SK-N-SH (cell line): ENCODE measurements at regions not wholly inside any gene's neighbourhood (a gene's known extent, or its start where the extent isn't known, plus 50 kb on each side); places are given as distances from the start of the nearest gene placed in this dataset.

Source experiments
- CTCF ChIA-PET: fragments of 300-600, 350-600 bp; formaldehyde crosslinking; extraction: SDS; loops from one replicate; lab custom pipeline; 2021; lab: Yijun Ruan, JAX
- POLR2A ChIA-PET: fragments of 350-600 bp; sonication (Branson Sonifier 250); formaldehyde crosslinking; extraction: SDS; loops from one replicate; lab custom pipeline; 2020; ENCODE audit warnings: antibody characterized with exemption, inconsistent platforms; lab: Yijun Ruan, JAX
- DNase-seq: peaks from one replicate; pipeline ENCODE4 v3.0.0; 2012
- H2AFZ ChIP-seq: fragments of 200-600 bp; sonication (generic); 2 replicates; pipeline ENCODE4 v1.8.1; 2016; ENCODE audit warnings: antibody characterized with exemption, mild to moderate bottlenecking, low read depth
- H3F3A ChIP-seq: fragments of 200-600 bp; sonication (generic); replicated peaks from 2 replicates; pipeline ENCODE3; 2016; ENCODE audit warnings: antibody characterized with exemption, mild to moderate bottlenecking; ENCODE audit not compliant: insufficient read depth
- H3K27ac ChIP-seq, 2 experiments: fragments of 200-500 bp in 1 of 2; fragments of 200-600 bp in 1 of 2; sonication (Bioruptor generic) in 1 of 2; sonication (generic), shearing (Covaris generic) in 1 of 2; 2 replicates each; pipeline versions ENCODE4 v1.5.1 to v1.6.1; 2014 to 2016; ENCODE audit warnings: low read depth in 2 of 2, inconsistent platforms in 1 of 2, low read length in 1 of 2, mild to moderate bottlenecking in 1 of 2, mixed read lengths in 1 of 2
- H3K27me3 ChIP-seq: fragments of 200-600 bp; sonication (generic), shearing (Covaris generic); 2 replicates; pipeline ENCODE4 v1.6.1; 2016; ENCODE audit warnings: mixed run types; ENCODE audit not compliant: insufficient read depth
- H3K36me3 ChIP-seq, 2 experiments: fragments of 200-500 bp in 1 of 2; fragments of 200-600 bp in 1 of 2; sonication (Bioruptor generic) in 1 of 2; sonication (generic) in 1 of 2; replicated peaks in 1 of 2; 2 replicates each; pipeline versions ENCODE3 to v1.5.1; 2014 to 2016; ENCODE audit warnings: low read length in 1 of 2, mild to moderate bottlenecking in 1 of 2; ENCODE audit not compliant: insufficient read depth in 2 of 2, control insufficient read depth in 1 of 2
- H3K4me1 ChIP-seq, 2 experiments: fragments of 200-500 bp in 1 of 2; fragments of 200-600 bp in 1 of 2; sonication (Bioruptor generic) in 1 of 2; sonication (generic), shearing (Covaris generic) in 1 of 2; 2 replicates each; pipeline versions ENCODE4 v1.5.1 to v1.6.1; 2014 to 2016; ENCODE audit warnings: low read depth in 1 of 2, low read length in 1 of 2, mixed run types in 1 of 2; ENCODE audit not compliant: insufficient read depth in 2 of 2, control insufficient read depth in 1 of 2
- H3K4me2 ChIP-seq: fragments of 200-600 bp; sonication (generic), shearing (Covaris generic); 2 replicates; pipeline ENCODE4 v1.6.1; 2017; ENCODE audit warnings: mixed run types
- H3K4me3 ChIP-seq, 2 experiments: fragments of 200-500 bp in 1 of 2; fragments of 200-600 bp in 1 of 2; sonication (Bioruptor generic) in 1 of 2; sonication (generic), shearing (Covaris generic) in 1 of 2; 2 replicates each; pipeline versions ENCODE4 v1.5.1 to v1.8.1; 2014 to 2016; ENCODE audit warnings: low read depth in 2 of 2, inconsistent platforms in 1 of 2, low read length in 1 of 2, mild to moderate bottlenecking in 1 of 2, mixed read lengths in 1 of 2, moderate library complexity in 1 of 2
- H3K79me2 ChIP-seq: fragments of 200-600 bp; sonication (generic); 2 replicates; pipeline ENCODE4 v1.8.1; 2017; ENCODE audit warnings: mild to moderate bottlenecking; ENCODE audit not compliant: insufficient read depth
- H3K9ac ChIP-seq: fragments of 200-600 bp; sonication (generic); 2 replicates; pipeline ENCODE4 v1.6.1; 2017; ENCODE audit warnings: mixed run types
- H3K9me2 ChIP-seq: fragments of 200-600 bp; sonication (generic); 2 replicates; pipeline ENCODE4 v1.6.1; 2017; ENCODE audit warnings: mixed run types
- H3K9me3 ChIP-seq: fragments of 200-600 bp; sonication (generic); 2 replicates; pipeline ENCODE4 v1.6.1; 2017; ENCODE audit warnings: mixed run types, mild to moderate bottlenecking, moderate library complexity
- H4K20me1 ChIP-seq: fragments of 200-600 bp; sonication (generic); 2 replicates; pipeline ENCODE4 v1.6.1; 2017; ENCODE audit warnings: mild to moderate bottlenecking, mixed run types; ENCODE audit not compliant: insufficient read depth
- CHD2 ChIP-seq: fragments of 150-350 bp; IDR thresholded peaks from 2 replicates; pipeline ENCODE4 v1.6.1; 2018; ENCODE audit warnings: low read length; ENCODE audit not compliant: partially characterized antibody
- FOXM1 ChIP-seq: IDR thresholded peaks from 2 replicates; pipeline ENCODE4 v1.4.0; 2012; ENCODE audit warnings: low read depth, mild to moderate bottlenecking
- GATA2 ChIP-seq: sonication (generic); formaldehyde crosslinking; IDR thresholded peaks from 2 replicates; pipeline ENCODE4 v1.5.0; 2020; ENCODE audit warnings: mild to moderate bottlenecking, missing genetic modification reagents
- RXRA ChIP-seq: IDR thresholded peaks from 2 replicates; pipeline ENCODE4 v1.4.0; 2012; ENCODE audit warnings: low read depth, mild to moderate bottlenecking, borderline replicate concordance
- SIN3A ChIP-seq: IDR thresholded peaks from 2 replicates; pipeline ENCODE4 v1.6.1; 2012; ENCODE audit warnings: low read depth, mild to moderate bottlenecking, low read length, moderate library complexity, borderline replicate concordance
- TAF1 ChIP-seq: IDR thresholded peaks from 2 replicates; pipeline ENCODE4 v1.6.1; 2012; ENCODE audit warnings: low read depth, mild to moderate bottlenecking, low read length, moderate library complexity, borderline replicate concordance
- TEAD4 ChIP-seq: IDR thresholded peaks from 2 replicates; pipeline ENCODE4 v1.4.0; 2012; ENCODE audit warnings: mild to moderate bottlenecking, borderline replicate concordance; ENCODE audit not compliant: insufficient read depth
- WGBS: methylation state at CpG from one replicate; pipeline ENCODE4 v1.1.6; 2017; ENCODE audit warnings: low lambda C conversion rate; 5-methylcytosine and 5-hydroxymethylcytosine counted together
- TF ChIP-seq, protein P1 (sequence below): IDR thresholded peaks from 2 replicates; pipeline ENCODE4 v1.6.1; 2012; ENCODE audit warnings: mild to moderate bottlenecking, low read depth, low read length, moderate library complexity
- TF ChIP-seq, protein P2 (sequence below): IDR thresholded peaks from 2 replicates; pipeline ENCODE4 v1.4.0; 2012; ENCODE audit warnings: low read depth, borderline replicate concordance
- TF ChIP-seq, protein P3 (sequence below): fragments of 200-600 bp; sonication (generic); IDR thresholded peaks from 2 replicates; pipeline ENCODE4 v1.6.1; 2017; ENCODE audit warnings: antibody characterized with exemption, mild to moderate bottlenecking, moderate library complexity

DNA sequence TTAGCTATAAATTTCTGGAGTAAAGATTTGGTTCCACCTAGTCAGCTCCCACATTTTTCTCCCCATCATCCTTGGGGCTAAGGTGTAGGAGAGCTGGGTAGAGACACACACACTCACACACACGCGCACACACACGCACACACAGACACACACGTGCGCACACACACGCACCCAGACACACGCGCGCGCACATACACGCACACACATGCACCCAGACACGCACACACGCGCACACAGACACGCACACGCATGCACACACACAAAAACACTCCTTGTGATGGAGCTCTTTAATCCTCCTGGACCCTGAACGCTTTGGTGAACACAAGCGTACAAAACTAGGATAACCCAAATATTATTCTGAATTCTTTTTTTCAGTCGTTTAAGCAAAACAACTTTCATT lies 253.6 kb downstream of the C16orf95 start:
- no peaks in the 10 kb centered on the region for H3K4me1 ChIP-seq
- no peaks in the 10 kb centered on the region for H4K20me1 ChIP-seq
- H3K9me3 ChIP-seq = no peaks in the 10 kb centered on the region
- H3K4me3 ChIP-seq = no peak overlapping the region
- no peaks in the 10 kb centered on the region for H3K79me2 ChIP-seq
- ChIA-PET CTCF (interaction anchor here (0.6 to 3.9 kb wide), 12 partner anchors 12 to 500 kb away, joined by 3 to 56 read pairs (median 4); no protein-coding TSS in a partner anchor), POLR2A (no interaction called here)
- no peaks in the 10 kb centered on the region for H3K36me3 ChIP-seq
- no peak overlapping the region for H3K9ac ChIP-seq
- H3F3A ChIP-seq = peaks cover 4% of the 10 kb centered on the region
- H3K4me2 ChIP-seq = no peak overlapping the region
- no peak for TF ChIP-seq SIN3A
- no peak for TF ChIP-seq TAF1
- no peak for TF ChIP-seq FOXM1
- no peak for TF ChIP-seq TEAD4
- TF ChIP-seq, protein P1, sequence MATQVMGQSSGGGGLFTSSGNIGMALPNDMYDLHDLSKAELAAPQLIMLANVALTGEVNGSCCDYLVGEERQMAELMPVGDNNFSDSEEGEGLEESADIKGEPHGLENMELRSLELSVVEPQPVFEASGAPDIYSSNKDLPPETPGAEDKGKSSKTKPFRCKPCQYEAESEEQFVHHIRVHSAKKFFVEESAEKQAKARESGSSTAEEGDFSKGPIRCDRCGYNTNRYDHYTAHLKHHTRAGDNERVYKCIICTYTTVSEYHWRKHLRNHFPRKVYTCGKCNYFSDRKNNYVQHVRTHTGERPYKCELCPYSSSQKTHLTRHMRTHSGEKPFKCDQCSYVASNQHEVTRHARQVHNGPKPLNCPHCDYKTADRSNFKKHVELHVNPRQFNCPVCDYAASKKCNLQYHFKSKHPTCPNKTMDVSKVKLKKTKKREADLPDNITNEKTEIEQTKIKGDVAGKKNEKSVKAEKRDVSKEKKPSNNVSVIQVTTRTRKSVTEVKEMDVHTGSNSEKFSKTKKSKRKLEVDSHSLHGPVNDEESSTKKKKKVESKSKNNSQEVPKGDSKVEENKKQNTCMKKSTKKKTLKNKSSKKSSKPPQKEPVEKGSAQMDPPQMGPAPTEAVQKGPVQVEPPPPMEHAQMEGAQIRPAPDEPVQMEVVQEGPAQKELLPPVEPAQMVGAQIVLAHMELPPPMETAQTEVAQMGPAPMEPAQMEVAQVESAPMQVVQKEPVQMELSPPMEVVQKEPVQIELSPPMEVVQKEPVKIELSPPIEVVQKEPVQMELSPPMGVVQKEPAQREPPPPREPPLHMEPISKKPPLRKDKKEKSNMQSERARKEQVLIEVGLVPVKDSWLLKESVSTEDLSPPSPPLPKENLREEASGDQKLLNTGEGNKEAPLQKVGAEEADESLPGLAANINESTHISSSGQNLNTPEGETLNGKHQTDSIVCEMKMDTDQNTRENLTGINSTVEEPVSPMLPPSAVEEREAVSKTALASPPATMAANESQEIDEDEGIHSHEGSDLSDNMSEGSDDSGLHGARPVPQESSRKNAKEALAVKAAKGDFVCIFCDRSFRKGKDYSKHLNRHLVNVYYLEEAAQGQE = no peak
- no peak for TF ChIP-seq RXRA
- TF ChIP-seq, protein P2, sequence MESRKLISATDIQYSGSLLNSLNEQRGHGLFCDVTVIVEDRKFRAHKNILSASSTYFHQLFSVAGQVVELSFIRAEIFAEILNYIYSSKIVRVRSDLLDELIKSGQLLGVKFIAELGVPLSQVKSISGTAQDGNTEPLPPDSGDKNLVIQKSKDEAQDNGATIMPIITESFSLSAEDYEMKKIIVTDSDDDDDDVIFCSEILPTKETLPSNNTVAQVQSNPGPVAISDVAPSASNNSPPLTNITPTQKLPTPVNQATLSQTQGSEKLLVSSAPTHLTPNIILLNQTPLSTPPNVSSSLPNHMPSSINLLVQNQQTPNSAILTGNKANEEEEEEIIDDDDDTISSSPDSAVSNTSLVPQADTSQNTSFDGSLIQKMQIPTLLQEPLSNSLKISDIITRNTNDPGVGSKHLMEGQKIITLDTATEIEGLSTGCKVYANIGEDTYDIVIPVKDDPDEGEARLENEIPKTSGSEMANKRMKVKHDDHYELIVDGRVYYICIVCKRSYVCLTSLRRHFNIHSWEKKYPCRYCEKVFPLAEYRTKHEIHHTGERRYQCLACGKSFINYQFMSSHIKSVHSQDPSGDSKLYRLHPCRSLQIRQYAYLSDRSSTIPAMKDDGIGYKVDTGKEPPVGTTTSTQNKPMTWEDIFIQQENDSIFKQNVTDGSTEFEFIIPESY = no peak
- no peak for TF ChIP-seq GATA2 (CRISPR knock-in tag)
- TF ChIP-seq, protein P3, sequence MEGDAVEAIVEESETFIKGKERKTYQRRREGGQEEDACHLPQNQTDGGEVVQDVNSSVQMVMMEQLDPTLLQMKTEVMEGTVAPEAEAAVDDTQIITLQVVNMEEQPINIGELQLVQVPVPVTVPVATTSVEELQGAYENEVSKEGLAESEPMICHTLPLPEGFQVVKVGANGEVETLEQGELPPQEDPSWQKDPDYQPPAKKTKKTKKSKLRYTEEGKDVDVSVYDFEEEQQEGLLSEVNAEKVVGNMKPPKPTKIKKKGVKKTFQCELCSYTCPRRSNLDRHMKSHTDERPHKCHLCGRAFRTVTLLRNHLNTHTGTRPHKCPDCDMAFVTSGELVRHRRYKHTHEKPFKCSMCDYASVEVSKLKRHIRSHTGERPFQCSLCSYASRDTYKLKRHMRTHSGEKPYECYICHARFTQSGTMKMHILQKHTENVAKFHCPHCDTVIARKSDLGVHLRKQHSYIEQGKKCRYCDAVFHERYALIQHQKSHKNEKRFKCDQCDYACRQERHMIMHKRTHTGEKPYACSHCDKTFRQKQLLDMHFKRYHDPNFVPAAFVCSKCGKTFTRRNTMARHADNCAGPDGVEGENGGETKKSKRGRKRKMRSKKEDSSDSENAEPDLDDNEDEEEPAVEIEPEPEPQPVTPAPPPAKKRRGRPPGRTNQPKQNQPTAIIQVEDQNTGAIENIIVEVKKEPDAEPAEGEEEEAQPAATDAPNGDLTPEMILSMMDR = no peak
- TF ChIP-seq CHD2 = no peak
- WGBS = 67% methylated on average over 19 of the region's 19 CpGs
- H3K9me2 ChIP-seq = no peaks in the 10 kb centered on the region
- H3K27ac ChIP-seq = no peak overlapping the region
- DNase-seq = no peak
- H3K27me3 ChIP-seq = peaks cover 70% of the 10 kb centered on the region
- H2AFZ ChIP-seq = no peak overlapping the region
